Urinary bladder (tissue), 3 donors: ENCODE measurements at regions not wholly inside any gene's neighbourhood (a gene's known extent, or its start where the extent isn't known, plus 50 kb on each side); places are given as distances from the start of the nearest gene placed in this dataset.

Experiments used
- DNase-seq: peaks from one replicate; pipeline ENCODE4 v3.0.0-alpha.2; 2015; ENCODE audit errors: extremely low spot score
- H3K27ac ChIP-seq: one replicate; pipeline ENCODE4 v1.5.1; 2013; ENCODE audit warnings: low read depth, mild to moderate bottlenecking, moderate library complexity
- H3K36me3 ChIP-seq: one replicate; pipeline ENCODE4 v1.6.1; 2013; ENCODE audit warnings: mild to moderate bottlenecking, moderate library complexity; ENCODE audit not compliant: insufficient read depth
- H3K4me1 ChIP-seq: one replicate; pipeline ENCODE4 v1.6.1; 2013; ENCODE audit warnings: mild to moderate bottlenecking, moderate library complexity; ENCODE audit not compliant: insufficient read depth
- H3K4me3 ChIP-seq: one replicate; pipeline ENCODE4 v1.5.1; 2013; ENCODE audit warnings: low read depth, low read length
- WGBS: extraction: QIAGEN DNeasy Blood & Tissue Kit; methylation state at CpG from one replicate; pipeline ENCODE4 v1.1.7; 2013; 5-methylcytosine and 5-hydroxymethylcytosine counted together
- donor health status: healthy with polysubstance abuse.
- donor health status: healthy.

DNA sequence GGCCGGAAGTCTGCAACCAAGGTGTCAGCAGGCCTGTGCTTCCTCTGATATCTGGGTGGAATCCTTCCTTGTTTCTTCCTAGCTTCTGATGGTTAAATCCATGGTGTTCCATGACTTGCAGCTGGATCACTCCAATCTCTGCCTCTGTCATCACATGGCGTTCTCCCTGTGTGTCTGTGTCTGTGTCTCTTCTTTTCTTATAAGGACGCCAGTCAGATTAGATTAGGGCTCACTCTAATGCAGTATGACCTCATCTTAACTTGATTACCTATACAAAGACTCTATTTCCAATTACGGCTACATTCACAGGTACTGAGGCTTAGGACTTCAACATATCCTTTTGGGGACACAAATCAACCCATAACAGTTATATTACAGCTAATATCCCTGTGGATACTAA, 70.3 kb upstream of the FAM3C start:
- Histone ChIP-seq H3K27ac (no peak overlapping the region), H3K4me3 (no peak overlapping the region), H3K4me1 (no peaks in the 10 kb centered on the region), H3K36me3 (no peaks in the 10 kb centered on the region)
- WGBS: 97% methylated on average over 4 of the region's 4 CpGs
- DNase-seq: no peak

DNA sequence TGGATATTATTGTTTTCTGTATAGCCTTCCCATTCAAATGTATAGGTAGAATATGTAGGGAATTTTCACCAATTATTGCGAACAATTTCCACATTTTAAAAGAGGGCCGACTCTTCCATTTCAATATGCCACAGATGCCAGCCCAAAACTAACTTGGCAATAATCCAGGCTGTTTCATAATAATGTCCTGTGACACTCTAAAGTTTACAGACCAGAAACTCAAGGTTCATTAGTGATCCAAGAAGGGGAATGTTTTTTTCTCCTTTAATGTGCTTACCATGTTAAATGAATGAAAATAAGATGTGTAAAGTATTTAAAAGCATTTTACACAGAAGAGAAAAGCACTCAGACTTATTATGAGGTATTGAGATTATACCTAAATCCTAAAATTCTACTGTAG, 63.0 kb upstream of the FAM3C start:
- 89% methylated on average over 2 of the region's 2 CpGs for WGBS
- Histone ChIP-seq H3K36me3 (no peaks in the 10 kb centered on the region), H3K27ac (no peak overlapping the region), H3K4me3 (no peak overlapping the region), H3K4me1 (no peaks in the 10 kb centered on the region)
- DNase-seq: no peak

DNA sequence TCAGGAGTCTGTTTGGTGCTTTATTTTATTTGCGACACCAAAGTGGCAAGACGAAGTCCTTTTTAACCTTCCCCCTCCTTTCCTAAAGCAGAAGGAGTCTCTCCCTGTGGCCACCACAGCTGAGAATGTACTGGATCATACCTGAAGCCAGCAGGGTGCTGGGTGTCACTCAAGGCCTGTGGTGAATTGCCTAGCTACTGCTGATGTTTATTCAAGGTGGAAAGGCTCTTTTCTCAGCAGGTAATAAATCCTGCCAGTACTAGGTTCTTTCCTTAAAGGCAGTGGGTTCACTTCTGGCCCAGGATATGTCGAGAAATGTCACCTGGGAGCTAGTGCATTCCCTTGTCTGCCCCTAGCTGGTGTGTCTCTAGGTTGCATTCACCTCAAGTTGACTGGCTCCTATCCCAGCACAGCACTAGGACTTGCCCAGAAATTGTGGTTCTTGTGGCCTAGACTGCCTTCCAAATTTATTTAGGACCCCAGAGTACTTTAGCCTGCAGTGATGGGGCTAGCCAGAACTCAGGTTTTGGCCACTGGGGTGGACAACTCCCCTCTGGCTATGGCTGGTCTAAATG, 60.8 kb upstream of the FAM3C start:
- no peak overlapping the region for H3K27ac ChIP-seq
- no peak for DNase-seq
- 95% methylated on average over 3 of the region's 3 CpGs for WGBS

DNA sequence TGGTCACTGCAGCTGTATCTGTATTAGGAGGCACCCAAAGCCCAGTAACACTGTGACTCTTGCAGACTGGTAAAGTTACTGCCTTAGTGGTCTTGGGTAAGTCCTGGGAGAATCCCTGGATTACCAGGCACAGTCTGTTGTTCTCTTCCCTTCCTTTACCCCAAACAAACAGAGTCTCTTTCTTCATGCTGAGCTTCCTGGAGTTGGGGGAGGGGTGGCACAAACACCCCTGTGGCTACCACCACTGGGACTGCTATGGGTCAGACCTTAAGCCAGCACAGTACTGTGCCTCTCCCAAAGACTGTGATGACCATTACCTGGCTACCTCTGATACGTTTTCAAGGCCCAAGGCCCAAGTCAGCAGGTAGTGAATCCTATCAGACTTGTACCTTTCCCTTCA, 59.9 kb upstream of the FAM3C start:
- Histone ChIP-seq H3K36me3 (no peaks in the 10 kb centered on the region), H3K4me3 (no peak overlapping the region), H3K27ac (no peak overlapping the region), H3K4me1 (no peaks in the 10 kb centered on the region)
- DNase-seq: no peak
- WGBS: 87% methylated on average over 1 of the region's 1 CpG

More for the DNA sequence above, 60.8 kb upstream of the FAM3C start:
- H3K4me1 ChIP-seq: no peaks in the 10 kb centered on the region
- H3K36me3 ChIP-seq: no peaks in the 10 kb centered on the region
- H3K4me3 ChIP-seq: no peak overlapping the region

DNA sequence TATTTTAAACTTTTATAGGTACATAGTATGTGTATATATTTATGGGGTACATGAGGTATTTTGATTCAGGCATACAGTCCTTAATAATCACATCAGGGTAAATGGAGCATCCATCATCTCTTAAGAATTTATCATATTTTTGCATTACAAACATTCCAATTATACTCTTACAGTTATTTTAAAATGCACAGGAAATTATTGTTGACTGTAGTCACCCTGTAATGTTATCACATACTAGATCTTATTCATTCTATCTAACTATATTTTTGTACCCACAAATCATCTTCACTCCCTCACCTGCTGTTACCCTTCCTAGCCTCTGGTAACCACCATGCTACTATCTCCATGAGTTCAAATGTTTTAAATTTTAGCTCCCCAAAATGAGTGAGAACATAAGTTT, 56.3 kb upstream of the FAM3C start:
- Histone ChIP-seq H3K4me1 (no peaks in the 10 kb centered on the region), H3K27ac (no peak overlapping the region), H3K4me3 (no peak overlapping the region), H3K36me3 (no peaks in the 10 kb centered on the region)
- DNase-seq: no peak

DNA sequence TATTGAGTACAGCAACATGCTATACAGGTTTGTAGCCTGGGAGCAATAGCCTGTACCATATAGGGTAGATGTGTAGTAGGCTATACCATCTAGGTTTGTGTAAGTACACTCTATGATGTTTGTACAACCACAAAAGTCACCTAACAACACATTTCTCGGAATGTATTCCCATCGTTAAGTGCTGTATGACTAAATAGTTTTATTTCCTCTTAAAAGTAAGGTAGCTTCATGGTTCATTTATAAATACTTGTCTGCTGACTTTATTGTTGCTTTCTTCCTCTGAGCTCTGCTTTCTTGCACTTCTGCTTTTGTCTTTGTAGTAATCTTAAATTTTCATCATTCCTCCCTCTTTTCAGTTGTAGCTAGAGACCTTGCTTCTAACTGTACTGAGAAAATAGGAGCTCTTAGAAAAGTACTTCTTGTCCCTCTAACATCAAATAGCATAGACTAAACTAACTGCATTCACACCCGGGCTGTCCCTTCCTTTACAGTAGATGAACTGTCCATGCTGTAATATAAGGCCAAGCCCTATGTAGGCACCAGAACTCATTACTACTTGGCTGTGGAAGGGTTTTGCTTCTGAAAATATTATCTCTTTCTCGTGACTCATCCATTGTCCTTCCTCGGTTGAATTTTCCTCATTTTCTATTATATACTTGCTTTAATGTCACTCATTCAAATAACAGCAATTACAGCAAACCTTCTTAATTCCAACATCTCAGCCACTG, 55.4 kb upstream of the FAM3C start:
- H3K4me1 ChIP-seq: no peaks in the 10 kb centered on the region
- WGBS: 95% methylated on average over 5 of the region's 5 CpGs

DNA sequence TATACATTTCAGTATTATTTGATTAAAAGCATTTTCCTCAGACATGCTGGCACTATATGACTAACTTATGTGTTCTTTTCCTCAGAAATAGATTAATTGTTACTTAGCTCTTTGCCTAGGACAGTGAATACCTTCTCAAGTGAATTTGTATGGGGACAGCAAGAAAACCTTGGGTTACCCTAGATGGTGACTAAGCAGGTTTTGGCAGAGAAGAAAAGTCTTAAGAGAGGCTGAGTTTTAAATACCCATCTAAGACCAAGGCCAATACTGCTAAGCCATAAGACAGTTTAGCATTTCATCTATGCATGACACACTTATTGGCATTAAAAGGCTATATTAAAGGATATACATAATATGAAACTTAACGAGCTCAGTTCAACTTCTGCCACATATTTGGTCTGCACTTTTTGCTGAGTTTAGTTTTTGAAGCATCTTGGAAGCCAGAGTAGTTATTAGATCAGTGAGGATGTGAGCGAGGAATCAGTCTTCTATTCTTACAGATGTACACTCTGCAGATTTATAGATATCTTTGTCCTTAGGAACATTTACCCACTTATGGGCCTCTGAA, 54.6 kb upstream of the FAM3C start:
- Histone ChIP-seq H3K36me3 (no peaks in the 10 kb centered on the region), H3K4me3 (no peak overlapping the region), H3K27ac (no peak overlapping the region), H3K4me1 (no peaks in the 10 kb centered on the region)
- 84% methylated on average over 2 of the region's 2 CpGs for WGBS
- DNase-seq: no peak

More for the DNA sequence above, 55.4 kb upstream of the FAM3C start:
- DNase-seq: no peak
- no peak overlapping the region for H3K4me3 ChIP-seq
- no peaks in the 10 kb centered on the region for H3K36me3 ChIP-seq
- H3K27ac ChIP-seq: no peak overlapping the region

DNA sequence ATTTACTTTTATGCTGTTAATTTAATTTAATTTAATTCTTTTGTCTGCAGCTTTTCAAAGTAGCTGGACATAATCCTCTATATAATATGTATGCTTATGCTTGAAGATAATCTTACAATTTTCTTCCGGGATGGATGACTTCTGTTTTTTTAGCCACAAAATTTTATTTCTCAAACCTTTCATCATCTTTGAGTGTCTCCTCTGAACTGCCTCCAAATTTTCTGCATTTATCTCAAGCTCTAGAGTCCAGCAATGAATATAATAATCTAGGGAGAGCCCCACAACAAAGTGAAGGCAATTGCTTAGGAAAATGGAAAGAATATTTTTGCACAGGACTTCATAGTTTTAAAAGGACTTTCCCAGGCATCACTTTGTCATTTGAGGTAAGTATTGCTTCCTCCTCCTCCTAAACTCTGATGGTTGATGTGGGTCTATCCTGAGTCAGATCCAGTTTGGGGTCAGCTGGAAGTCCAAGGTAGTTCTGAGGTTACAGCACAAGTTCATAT, 53.7 kb upstream of the FAM3C start:
- H3K27ac ChIP-seq: no peak overlapping the region

DNA sequence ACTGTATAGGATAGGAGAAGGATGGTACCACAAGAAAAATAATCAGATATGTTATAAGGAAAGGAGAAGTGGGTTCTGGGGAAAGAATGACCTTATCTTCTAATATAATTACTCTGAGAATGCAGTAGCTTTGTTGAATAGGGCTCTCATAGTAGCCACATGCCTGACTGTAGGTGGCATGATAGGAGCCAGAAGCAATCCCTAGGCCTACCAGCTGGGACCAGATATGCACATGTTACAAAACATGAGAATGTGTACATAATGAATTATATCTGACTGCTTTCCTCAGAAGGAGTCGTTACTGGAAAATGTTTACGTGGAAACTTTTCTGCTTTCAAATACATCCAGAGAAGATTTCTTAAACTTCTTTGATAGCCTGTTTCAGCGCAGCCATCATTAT, 53.2 kb upstream of the FAM3C start:
- Histone ChIP-seq H3K36me3 (no peaks in the 10 kb centered on the region), H3K4me3 (no peak overlapping the region), H3K4me1 (no peaks in the 10 kb centered on the region), H3K27ac (no peak overlapping the region)
- no peak for DNase-seq
- 41% methylated on average over 3 of the region's 3 CpGs for WGBS

More for the DNA sequence above, 53.7 kb upstream of the FAM3C start:
- no peaks in the 10 kb centered on the region for H3K36me3 ChIP-seq
- H3K4me3 ChIP-seq: no peak overlapping the region
- no peaks in the 10 kb centered on the region for H3K4me1 ChIP-seq
- WGBS: 31% methylated on average over 1 of the region's 1 CpG
- DNase-seq: no peak

DNA sequence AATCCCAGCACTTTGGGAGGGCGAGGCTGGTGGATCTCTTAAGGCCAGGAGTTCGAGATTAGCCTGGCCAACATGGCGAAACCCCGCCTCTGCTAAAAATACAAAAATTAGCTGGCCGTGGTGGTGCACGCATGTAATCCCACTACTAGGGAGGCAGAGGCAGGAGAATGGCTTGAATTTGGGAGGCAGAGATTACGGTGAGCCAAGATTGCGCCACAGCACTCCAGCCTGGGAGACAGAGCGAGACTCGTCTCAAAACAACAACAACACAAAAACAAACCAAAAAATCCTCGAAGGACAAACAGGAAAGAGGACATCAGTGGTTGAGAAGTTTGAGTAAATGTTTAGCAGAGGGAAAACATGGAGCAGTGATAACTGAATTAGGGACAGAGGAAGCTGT, 52.3 kb upstream of the FAM3C start:
- Histone ChIP-seq H3K36me3 (no peaks in the 10 kb centered on the region), H3K4me1 (no peaks in the 10 kb centered on the region), H3K4me3 (no peak overlapping the region), H3K27ac (no peak overlapping the region)
- 93% methylated on average over 11 of the region's 11 CpGs for WGBS
- no peak for DNase-seq

DNA sequence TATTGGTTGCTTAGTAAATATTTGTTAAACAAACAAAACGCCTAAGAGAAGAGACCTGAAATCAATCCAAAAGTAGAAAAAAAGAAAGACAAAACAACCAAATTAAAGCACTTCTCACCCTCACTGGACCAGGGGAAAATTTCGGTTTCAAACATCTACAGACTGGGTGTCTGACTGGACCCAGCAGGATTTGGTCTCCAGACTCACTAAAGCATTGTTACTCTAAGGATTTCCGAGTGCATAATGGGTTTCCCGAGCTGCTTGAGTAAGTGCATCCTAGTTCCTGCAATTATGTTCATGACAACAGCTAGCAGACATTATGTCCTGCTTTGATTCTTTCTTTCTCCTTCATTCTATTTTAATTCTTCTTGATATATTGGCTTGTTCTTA, 51.8 kb upstream of the FAM3C start:
- Histone ChIP-seq H3K4me1 (no peaks in the 10 kb centered on the region), H3K27ac (no peak overlapping the region), H3K36me3 (no peaks in the 10 kb centered on the region), H3K4me3 (no peak overlapping the region)
- 47% methylated on average over 4 of the region's 4 CpGs for WGBS
- no peak for DNase-seq

DNA sequence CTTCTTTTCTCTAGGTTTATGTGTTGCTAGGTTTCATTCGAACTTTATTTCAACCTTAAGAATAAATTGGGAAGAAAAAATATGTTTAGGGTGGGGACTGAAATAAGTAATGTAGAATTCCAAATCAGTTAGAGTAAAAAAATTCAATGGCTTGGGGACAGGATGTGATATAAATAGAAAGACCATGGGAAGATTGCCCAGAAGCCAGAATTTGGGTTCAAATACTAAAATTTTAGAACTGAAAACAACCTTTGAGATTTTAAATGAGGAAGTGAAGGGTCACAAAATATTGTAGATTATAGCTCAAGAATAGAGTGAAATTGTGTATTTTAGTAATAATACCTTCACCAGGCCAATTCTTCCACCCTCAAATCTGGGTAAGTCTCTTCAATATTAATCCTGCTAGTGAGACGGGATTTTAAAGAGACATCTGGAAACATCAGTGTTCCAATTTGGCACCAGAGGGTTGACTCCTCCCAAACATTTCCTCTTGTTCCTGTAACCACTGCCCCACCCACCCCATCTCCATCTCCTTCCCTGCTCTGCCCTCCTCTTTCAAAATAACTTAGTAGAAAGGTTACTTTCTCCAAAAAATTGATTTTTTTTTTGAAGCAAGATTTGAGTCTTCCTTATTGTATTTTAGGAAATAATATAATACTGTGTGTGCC, 51.3 kb upstream of the FAM3C start:
- Histone ChIP-seq H3K4me1 (no peaks in the 10 kb centered on the region), H3K36me3 (no peaks in the 10 kb centered on the region), H3K27ac (no peak overlapping the region), H3K4me3 (no peak overlapping the region)
- no peak for DNase-seq
- WGBS: 50% methylated on average over 2 of the region's 2 CpGs

DNA sequence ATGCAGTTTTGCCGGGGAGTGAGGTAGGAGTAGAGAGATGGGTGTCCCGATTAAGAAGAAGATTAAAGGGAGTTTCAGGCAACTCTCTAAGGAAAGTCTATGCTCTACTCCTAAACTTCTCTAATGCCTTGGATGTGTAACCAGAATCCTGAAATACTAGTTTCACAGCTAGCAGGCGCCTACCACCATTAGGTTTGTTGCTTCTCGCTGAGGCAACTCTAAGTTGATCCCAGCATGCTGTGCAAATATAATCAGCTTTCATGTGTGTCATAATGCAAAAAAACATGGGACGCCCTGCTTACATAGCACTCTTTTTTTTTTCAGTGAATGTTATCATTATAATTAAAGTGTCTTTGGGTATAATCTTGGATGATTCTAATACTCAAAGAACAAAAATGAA, 50.4 kb upstream of the FAM3C start:
- Histone ChIP-seq H3K36me3 (no peaks in the 10 kb centered on the region), H3K27ac (no peak overlapping the region), H3K4me3 (no peak overlapping the region), H3K4me1 (no peaks in the 10 kb centered on the region)
- DNase-seq: no peak
- WGBS: 84% methylated on average over 5 of the region's 5 CpGs
